ENCODE measurements at regions not wholly inside any gene's neighbourhood (a gene's known extent, or its start where the extent isn't known, plus 50 kb on each side); places are given as distances from the start of the nearest gene placed in this dataset.
"Not testable (repeated sequence)": the region's sequence is repeated elsewhere in the genome, so short reads cannot be mapped to it uniquely, and the experiment has no call there.

DNA sequence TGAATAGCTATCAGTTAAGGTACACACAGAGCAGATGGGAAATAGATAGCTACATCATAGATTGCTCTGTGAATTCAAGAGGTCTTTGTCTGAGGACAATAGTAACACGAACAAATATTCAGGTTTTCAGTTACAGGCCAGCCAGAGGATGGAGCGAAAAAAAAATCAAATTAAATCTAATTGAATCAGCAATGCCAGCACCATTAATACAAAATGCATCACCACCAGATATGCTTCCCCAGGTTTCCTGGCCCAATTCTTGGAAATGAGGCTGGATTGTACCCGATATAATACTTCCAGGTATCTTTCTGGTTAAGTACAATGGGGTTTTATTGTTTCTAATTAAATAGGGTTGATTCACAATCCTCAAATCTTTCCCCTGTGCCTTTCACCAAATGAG, 975.8 kb upstream of the AUTS2 start:
- Histone ChIP-seq H3K9ac (ENCODE audit: low read depth in 1 of 2, low read length in 2 of 2) (no peak overlapping the region), H3K36me3 (ENCODE audit: control insufficient read depth in 1 of 2, insufficient read depth in 2 of 2, low read length in 2 of 2) (no peaks in the 10 kb centered on the region), H3K27ac (ENCODE audit: low read depth, low read length) (no peak overlapping the region), H3K27me3 (ENCODE audit: control insufficient read depth in 1 of 2, insufficient read depth in 2 of 2, low read length in 2 of 2) (no peaks in the 10 kb centered on the region), H3K9me3 (ENCODE audit: control insufficient read depth in 1 of 2, low read length in 2 of 2) (peaks cover 0 to 2% of the 10 kb centered on the region in 2 donors), H3K4me1 (ENCODE audit: control insufficient read depth in 1 of 2, insufficient read depth in 2 of 2, low read length in 2 of 2) (no peaks in the 10 kb centered on the region), H3K4me3 (ENCODE audit: low read depth in 1 of 2, low read length in 2 of 2) (no peak overlapping the region)

DNA sequence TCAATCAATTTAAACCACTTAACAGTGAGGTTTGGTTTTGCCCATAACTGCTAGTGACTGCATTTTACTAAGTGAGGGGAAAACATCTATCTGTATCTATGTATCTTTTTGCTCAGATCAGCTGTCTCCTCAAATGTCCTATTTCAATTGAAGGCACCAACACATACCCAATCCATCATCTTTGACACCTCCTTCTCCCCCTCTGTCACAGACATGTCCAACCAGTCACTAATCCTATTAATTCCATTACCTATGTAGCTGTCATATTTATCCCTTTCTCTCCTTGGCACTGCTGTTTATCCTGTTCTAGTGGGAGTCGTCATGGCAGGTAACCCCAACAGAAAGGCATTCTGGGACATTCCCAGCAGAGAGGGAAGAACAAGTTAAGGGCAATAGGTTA, 975.2 kb upstream of the AUTS2 start:
- H3K27me3 ChIP-seq (ENCODE audit: control insufficient read depth in 1 of 2, insufficient read depth in 2 of 2, low read length in 2 of 2): no peaks in the 10 kb centered on the region
- H3K4me1 ChIP-seq (ENCODE audit: control insufficient read depth in 1 of 2, insufficient read depth in 2 of 2, low read length in 2 of 2): no peaks in the 10 kb centered on the region
- no peak overlapping the region for H3K27ac ChIP-seq (ENCODE audit: low read depth, low read length)
- H3K36me3 ChIP-seq (ENCODE audit: control insufficient read depth in 1 of 2, insufficient read depth in 2 of 2, low read length in 2 of 2): no peaks in the 10 kb centered on the region
- H3K9me3 ChIP-seq (ENCODE audit: control insufficient read depth in 1 of 2, low read length in 2 of 2): no peaks in the 10 kb centered on the region
- H3K9ac ChIP-seq (ENCODE audit: low read depth in 1 of 2, low read length in 2 of 2): no peak overlapping the region
- no peak overlapping the region for H3K4me3 ChIP-seq (ENCODE audit: low read depth in 1 of 2, low read length in 2 of 2)

DNA sequence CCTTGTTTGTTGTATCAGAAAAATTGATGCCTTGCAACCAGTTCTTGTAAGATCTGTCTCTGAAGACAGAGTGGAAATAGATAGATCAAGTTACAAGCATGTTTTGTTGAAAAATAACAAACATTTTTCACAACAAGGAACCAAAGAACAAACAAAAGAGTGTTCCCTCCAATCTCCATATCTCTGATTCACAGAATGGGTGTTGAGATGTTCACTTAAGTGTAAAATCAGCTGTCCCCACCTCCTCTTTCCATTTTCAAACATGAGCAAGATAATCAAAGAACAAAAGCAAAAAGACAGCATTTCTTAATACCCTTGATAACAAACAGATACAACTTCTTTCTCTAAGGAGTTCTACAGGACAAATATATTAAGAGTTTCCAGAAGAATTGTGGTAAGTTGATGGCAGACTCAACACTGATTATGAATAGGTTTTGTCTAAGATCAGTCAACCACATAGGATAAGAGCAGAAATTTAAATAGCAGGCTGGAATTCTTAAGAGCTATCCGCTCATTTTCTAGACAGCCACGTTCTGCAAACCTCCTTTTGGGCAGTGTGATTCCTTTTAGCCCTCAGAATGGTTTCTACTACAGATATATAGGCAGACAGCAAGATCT, 970.9 kb upstream of the AUTS2 start:
- Histone ChIP-seq H3K4me3 (ENCODE audit: low read depth in 1 of 2, low read length in 2 of 2) (no peak overlapping the region), H3K27me3 (ENCODE audit: control insufficient read depth in 1 of 2, insufficient read depth in 2 of 2, low read length in 2 of 2) (no peaks in the 10 kb centered on the region), H3K9ac (ENCODE audit: low read depth in 1 of 2, low read length in 2 of 2) (no peak overlapping the region), H3K36me3 (ENCODE audit: control insufficient read depth in 1 of 2, insufficient read depth in 2 of 2, low read length in 2 of 2) (no peaks in the 10 kb centered on the region), H3K27ac (ENCODE audit: low read depth, low read length) (no peak overlapping the region), H3K4me1 (ENCODE audit: control insufficient read depth in 1 of 2, insufficient read depth in 2 of 2, low read length in 2 of 2) (no peaks in the 10 kb centered on the region), H3K9me3 (ENCODE audit: control insufficient read depth in 1 of 2, low read length in 2 of 2) (no peaks in the 10 kb centered on the region)

DNA sequence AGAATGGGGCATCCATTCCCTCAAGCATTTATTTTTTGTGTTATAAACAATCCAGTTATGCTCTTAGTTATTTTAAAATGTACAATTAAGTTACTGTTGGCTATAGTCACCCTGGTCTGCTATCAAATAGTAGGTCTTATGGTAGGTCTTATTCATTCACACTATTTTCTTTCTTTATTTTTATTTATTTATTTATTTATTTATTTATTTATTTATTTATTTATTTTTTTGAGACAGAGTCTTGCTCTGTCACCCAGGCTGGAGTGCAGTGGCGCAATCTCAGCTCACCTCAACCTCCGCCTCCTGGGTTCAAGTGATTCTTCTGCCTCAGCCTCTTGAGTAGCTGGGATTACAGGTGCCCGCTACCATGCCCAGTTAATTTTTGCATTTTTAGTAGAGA, 967.4 kb upstream of the AUTS2 start:
- not testable (repeated sequence) for H3K4me1 ChIP-seq (ENCODE audit: control insufficient read depth in 1 of 2, insufficient read depth in 2 of 2, low read length in 2 of 2); H3K4me3 ChIP-seq (ENCODE audit: low read depth in 1 of 2, low read length in 2 of 2); H3K27me3 ChIP-seq (ENCODE audit: control insufficient read depth in 1 of 2, insufficient read depth in 2 of 2, low read length in 2 of 2); H3K9me3 ChIP-seq (ENCODE audit: control insufficient read depth in 1 of 2, low read length in 2 of 2); H3K36me3 ChIP-seq (ENCODE audit: control insufficient read depth in 1 of 2, insufficient read depth in 2 of 2, low read length in 2 of 2); H3K9ac ChIP-seq (ENCODE audit: low read depth in 1 of 2, low read length in 2 of 2); H3K27ac ChIP-seq (ENCODE audit: low read depth, low read length)

DNA sequence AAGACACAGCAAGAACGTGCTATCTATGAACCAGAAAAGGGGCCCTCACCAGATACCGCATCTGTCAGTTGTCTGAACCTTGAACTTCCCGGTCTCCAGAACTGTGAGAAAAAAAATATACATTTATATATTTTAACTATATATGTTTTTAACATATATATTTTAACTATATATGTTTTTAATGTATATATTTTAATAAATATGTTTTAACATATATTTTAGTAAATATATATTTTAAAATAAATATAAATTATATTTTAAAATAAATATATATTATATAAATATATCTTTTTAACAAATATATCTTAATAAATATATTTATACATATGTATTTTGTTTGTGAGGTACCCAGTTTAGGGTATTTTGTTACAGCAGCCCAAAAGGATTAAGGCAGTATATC, 958.2 kb upstream of the AUTS2 start:
- no peak overlapping the region for H3K9ac ChIP-seq (ENCODE audit: low read depth in 1 of 2, low read length in 2 of 2)
- no peak overlapping the region for H3K27ac ChIP-seq (ENCODE audit: low read depth, low read length)
- H3K9me3 ChIP-seq (ENCODE audit: control insufficient read depth in 1 of 2, low read length in 2 of 2): peaks cover 0 to 2% of the 10 kb centered on the region in 2 donors
- H3K4me1 ChIP-seq (ENCODE audit: control insufficient read depth in 1 of 2, insufficient read depth in 2 of 2, low read length in 2 of 2): no peaks in the 10 kb centered on the region
- no peaks in the 10 kb centered on the region for H3K27me3 ChIP-seq (ENCODE audit: control insufficient read depth in 1 of 2, insufficient read depth in 2 of 2, low read length in 2 of 2)
- H3K36me3 ChIP-seq (ENCODE audit: control insufficient read depth in 1 of 2, insufficient read depth in 2 of 2, low read length in 2 of 2): no peaks in the 10 kb centered on the region
- no peak overlapping the region for H3K4me3 ChIP-seq (ENCODE audit: low read depth in 1 of 2, low read length in 2 of 2)

DNA sequence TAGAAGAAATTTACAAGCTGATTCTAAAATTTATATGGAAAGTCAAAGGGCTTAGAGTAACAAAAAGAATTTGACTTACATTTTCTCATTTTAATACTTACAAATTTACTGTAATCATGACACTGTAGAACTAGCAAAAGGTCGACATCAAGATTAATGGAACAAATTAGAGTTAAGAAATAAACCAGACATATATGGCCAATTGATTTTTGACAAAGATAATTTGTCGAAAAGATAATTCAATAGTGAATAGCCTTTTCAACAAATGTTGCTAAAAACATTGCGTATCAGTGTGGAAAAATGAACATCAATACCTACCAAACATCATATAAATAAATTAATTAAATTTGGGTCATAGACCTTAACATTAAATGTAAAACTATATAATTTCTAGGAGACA, 955.5 kb upstream of the AUTS2 start:
- Histone ChIP-seq H3K27me3 (ENCODE audit: control insufficient read depth in 1 of 2, insufficient read depth in 2 of 2, low read length in 2 of 2) (no peaks in the 10 kb centered on the region), H3K9me3 (ENCODE audit: control insufficient read depth in 1 of 2, low read length in 2 of 2) (peaks cover 0 to 2% of the 10 kb centered on the region in 2 donors), H3K4me1 (ENCODE audit: control insufficient read depth in 1 of 2, insufficient read depth in 2 of 2, low read length in 2 of 2) (no peaks in the 10 kb centered on the region), H3K36me3 (ENCODE audit: control insufficient read depth in 1 of 2, insufficient read depth in 2 of 2, low read length in 2 of 2) (no peaks in the 10 kb centered on the region), H3K27ac (ENCODE audit: low read depth, low read length) (no peak overlapping the region), H3K9ac (ENCODE audit: low read depth in 1 of 2, low read length in 2 of 2) (no peak overlapping the region), H3K4me3 (ENCODE audit: low read depth in 1 of 2, low read length in 2 of 2) (no peak overlapping the region)

DNA sequence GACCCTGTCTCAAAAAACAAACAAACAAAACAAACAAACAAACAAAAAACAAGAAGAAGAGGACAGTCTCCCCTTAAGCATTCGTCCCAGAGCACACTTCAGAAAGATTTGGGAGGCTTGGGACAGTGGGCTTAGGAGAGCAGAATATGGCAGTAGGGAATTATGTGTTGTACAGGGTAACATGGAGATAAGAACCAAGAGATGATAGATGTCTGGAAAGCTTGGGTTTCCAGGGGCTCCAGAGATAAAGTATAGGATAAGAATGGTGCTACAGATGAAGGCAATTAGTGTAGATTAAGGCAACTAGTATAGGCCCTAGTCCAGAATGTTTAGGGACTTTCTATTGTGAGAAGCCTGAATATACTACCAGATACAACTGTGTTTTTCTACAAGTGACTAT, 934.9 kb upstream of the AUTS2 start:
- Histone ChIP-seq H3K9me3 (ENCODE audit: control insufficient read depth in 1 of 2, low read length in 2 of 2) (no peaks in the 10 kb centered on the region), H3K27me3 (ENCODE audit: control insufficient read depth in 1 of 2, insufficient read depth in 2 of 2, low read length in 2 of 2) (no peaks in the 10 kb centered on the region), H3K4me3 (ENCODE audit: low read depth in 1 of 2, low read length in 2 of 2) (no peak overlapping the region), H3K36me3 (ENCODE audit: control insufficient read depth in 1 of 2, insufficient read depth in 2 of 2, low read length in 2 of 2) (no peaks in the 10 kb centered on the region), H3K9ac (ENCODE audit: low read depth in 1 of 2, low read length in 2 of 2) (no peak overlapping the region), H3K4me1 (ENCODE audit: control insufficient read depth in 1 of 2, insufficient read depth in 2 of 2, low read length in 2 of 2) (peaks cover 11 to 17% of the 10 kb centered on the region in 2 donors), H3K27ac (ENCODE audit: low read depth, low read length) (no peak overlapping the region)

DNA sequence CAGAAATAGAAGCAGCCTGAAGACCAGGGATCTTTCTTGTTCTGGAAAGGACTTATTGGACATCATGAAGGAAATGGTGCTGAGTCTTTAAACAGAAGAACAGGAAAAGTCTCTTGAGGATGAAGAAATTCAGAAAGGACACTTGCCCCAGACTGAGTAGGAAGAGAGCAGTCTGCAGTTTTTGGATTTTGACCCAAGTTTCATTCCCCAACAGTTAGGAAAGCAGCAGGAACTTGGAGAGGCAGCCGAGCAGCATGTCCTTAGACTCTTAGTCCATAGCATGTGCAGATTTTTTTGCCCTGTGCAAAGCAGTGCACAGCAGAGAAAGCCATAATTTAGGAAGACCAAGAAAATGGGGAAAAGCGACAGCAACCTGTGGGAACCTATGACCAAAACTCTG, 927.2 kb upstream of the AUTS2 start:
- Histone ChIP-seq H3K4me1 (ENCODE audit: control insufficient read depth in 1 of 2, insufficient read depth in 2 of 2, low read length in 2 of 2) (peaks cover 4 to 6% of the 10 kb centered on the region in 2 donors), H3K27me3 (ENCODE audit: control insufficient read depth in 1 of 2, insufficient read depth in 2 of 2, low read length in 2 of 2) (no peaks in the 10 kb centered on the region), H3K9ac (ENCODE audit: low read depth in 1 of 2, low read length in 2 of 2) (no peak overlapping the region), H3K4me3 (ENCODE audit: low read depth in 1 of 2, low read length in 2 of 2) (no peak overlapping the region), H3K27ac (ENCODE audit: low read depth, low read length) (no peak overlapping the region), H3K36me3 (ENCODE audit: control insufficient read depth in 1 of 2, insufficient read depth in 2 of 2, low read length in 2 of 2) (no peaks in the 10 kb centered on the region), H3K9me3 (ENCODE audit: control insufficient read depth in 1 of 2, low read length in 2 of 2) (no peaks in the 10 kb centered on the region)

DNA sequence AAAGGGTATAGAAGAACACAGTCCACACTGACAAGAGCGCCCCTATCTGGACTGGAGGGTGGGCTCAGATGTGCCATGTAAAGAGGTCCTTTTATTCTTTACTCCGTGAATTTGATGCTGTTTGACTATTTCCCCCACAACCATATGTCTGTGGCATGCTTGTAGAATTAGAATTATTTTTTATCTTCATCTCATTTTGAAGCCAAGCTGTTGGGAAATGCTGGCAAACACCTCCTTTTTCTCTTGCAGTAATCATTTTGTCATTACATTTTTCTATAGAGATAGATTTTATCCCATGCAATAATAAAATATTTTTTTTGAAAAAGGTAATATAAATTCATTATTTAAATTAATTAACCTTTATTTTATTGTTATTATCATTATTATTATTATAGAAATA, 926.6 kb upstream of the AUTS2 start:
- Histone ChIP-seq H3K27ac (ENCODE audit: low read depth, low read length) (no peak overlapping the region), H3K9me3 (ENCODE audit: control insufficient read depth in 1 of 2, low read length in 2 of 2) (no peaks in the 10 kb centered on the region), H3K36me3 (ENCODE audit: control insufficient read depth in 1 of 2, insufficient read depth in 2 of 2, low read length in 2 of 2) (no peaks in the 10 kb centered on the region), H3K4me1 (ENCODE audit: control insufficient read depth in 1 of 2, insufficient read depth in 2 of 2, low read length in 2 of 2) (no peaks in the 10 kb centered on the region), H3K9ac (ENCODE audit: low read depth in 1 of 2, low read length in 2 of 2) (no peak overlapping the region), H3K4me3 (ENCODE audit: low read depth in 1 of 2, low read length in 2 of 2) (no peak overlapping the region), H3K27me3 (ENCODE audit: control insufficient read depth in 1 of 2, insufficient read depth in 2 of 2, low read length in 2 of 2) (no peaks in the 10 kb centered on the region)

DNA sequence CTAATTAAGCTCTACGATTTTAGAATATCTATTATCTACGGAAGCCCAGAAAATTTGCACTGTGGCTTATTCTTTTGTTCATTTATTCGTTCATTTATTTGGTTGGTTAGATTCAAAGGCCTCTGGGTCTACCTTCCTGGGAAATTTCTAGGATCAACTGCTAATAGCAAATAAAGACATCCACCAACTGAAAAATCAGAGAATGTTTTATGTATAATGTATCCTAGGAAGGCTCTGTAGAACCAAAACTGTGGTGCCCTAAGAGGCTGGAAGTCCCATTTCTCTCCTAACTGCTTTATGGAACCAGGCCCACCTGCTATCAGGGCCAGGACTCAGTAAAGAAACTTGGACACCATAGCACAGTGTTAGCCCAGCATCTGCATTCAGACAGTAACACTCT, 923.4 kb upstream of the AUTS2 start:
- H3K9me3 ChIP-seq (ENCODE audit: control insufficient read depth in 1 of 2, low read length in 2 of 2): no peaks in the 10 kb centered on the region
- H3K4me1 ChIP-seq (ENCODE audit: control insufficient read depth in 1 of 2, insufficient read depth in 2 of 2, low read length in 2 of 2): no peaks in the 10 kb centered on the region
- H3K27ac ChIP-seq (ENCODE audit: low read depth, low read length): no peak overlapping the region
- no peaks in the 10 kb centered on the region for H3K27me3 ChIP-seq (ENCODE audit: control insufficient read depth in 1 of 2, insufficient read depth in 2 of 2, low read length in 2 of 2)
- H3K9ac ChIP-seq (ENCODE audit: low read depth in 1 of 2, low read length in 2 of 2): no peak overlapping the region
- H3K36me3 ChIP-seq (ENCODE audit: control insufficient read depth in 1 of 2, insufficient read depth in 2 of 2, low read length in 2 of 2): no peaks in the 10 kb centered on the region
- no peak overlapping the region for H3K4me3 ChIP-seq (ENCODE audit: low read depth in 1 of 2, low read length in 2 of 2)
